HG02970 (cell line): ENCODE measurements at regions not wholly inside any gene's neighbourhood (a gene's known extent, or its start where the extent isn't known, plus 50 kb on each side); places are given as distances from the start of the nearest gene placed in this dataset.

Experiments used
- ATAC-seq: cut with Tn5 transposase; IDR thresholded peaks from one replicate; pipeline ENCODE4 v1.9.1; 2021; ENCODE audit warnings: mild to moderate bottlenecking, moderate library complexity, moderate number of reproducible peaks; ENCODE audit not compliant: unreplicated experiment, low FRiP score

- no peak for ATAC-seq
Measured at GRCh38 chr9:108386859-108387384, 468.9 kb downstream of the ACTL7B start.

DNA sequence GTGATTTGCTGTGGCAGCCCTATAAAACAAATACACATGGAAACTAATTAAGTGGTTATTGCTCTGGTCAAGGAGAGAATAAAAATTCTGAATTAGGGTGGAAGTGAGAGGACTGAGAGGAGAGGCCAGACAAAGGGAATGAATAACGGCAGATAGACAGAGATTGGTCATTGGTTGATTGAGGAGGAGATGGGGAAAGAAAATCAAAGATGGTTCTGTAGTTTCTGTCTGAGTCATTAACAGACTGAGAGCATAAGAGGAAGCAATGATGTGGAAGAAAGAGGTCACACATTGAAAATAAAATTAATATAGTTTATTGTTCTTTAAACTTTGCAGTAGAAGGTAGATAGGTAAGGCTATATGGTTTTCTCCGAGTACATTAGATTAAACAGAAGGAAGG, 469.8 kb downstream of the ACTL7B start:
- no peak for ATAC-seq

DNA sequence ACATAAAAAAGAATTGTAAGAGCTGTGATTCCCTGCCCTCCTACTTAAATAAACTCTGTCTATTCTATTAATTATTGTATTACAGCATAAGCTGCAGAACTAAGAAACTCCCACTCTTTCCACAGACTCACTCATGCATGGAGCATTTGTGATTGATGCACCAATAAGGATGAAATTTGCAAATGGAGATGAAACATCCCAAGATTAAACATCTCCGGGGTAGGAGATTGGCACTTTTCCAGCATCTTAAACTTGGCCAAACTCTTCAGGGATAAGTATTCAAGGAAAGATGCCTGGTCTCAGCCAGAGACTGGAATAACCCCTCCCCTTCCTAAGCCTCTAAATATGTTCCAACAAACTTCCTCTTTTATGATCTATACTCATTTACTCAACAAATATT, 472.0 kb downstream of the ACTL7B start:
- ATAC-seq, result no peak

- no peak for ATAC-seq
Measured at GRCh38 chr9:108382310-108382709, 473.5 kb downstream of the ACTL7B start.

DNA sequence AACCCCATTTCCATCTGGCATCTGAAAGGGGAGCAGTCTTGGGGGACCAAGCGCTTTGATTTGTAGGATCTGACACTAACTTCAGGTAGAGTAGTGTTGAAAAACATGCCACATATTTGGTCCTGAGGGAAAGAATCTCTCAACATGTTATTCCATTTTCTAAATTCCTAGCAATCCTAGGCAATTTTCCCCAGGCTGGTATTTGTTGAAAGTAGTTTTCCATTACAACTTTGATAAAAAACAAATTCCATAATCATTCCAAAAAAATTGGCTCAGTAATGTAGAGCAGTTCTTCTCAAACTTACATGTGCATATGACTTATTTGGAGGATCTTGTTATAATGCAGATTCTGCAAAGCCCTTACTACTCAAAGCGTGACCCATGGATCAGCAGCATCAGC, 477.9 kb downstream of the ACTL7B start:
- no peak for ATAC-seq

DNA sequence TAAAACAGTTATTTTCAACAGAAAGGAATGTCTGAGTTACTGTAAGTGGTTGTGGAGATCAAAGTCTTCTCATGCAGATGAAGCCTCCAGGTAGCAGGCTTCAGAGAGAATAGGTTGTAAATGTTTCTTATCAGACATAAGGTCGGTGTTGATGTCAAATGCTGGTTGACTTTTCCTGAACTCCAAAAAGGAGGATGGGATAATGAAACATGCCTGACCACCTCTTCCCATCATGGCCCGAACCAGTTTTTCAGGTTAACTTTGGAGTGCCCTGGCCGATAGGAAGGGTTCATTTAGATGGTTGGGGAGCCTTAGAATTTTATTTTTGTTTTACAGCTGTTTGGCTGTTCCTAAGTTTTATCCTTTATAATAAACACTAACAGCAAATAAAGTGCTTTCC, 478.4 kb downstream of the ACTL7B start:
- no peak for ATAC-seq

DNA sequence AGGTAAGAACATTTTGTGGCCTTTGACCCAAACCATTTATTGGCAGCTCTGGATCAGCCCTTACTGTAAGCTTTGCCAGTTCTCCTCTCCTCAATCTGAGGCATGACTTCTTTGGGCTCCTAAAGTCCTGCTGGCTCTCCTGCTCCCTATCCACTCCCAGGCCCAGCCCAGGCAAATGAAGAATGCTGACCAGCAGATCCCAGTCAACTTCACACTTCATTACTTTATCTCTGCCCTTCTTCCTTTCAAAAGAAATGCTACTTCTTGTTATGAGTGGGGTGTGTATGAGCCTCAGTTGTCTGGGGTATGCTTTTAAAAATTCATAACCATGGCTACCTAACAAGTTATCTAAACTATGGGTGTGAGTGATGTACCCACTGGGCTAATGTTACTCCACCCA, 479.6 kb downstream of the ACTL7B start:
- ATAC-seq, result no peak

DNA sequence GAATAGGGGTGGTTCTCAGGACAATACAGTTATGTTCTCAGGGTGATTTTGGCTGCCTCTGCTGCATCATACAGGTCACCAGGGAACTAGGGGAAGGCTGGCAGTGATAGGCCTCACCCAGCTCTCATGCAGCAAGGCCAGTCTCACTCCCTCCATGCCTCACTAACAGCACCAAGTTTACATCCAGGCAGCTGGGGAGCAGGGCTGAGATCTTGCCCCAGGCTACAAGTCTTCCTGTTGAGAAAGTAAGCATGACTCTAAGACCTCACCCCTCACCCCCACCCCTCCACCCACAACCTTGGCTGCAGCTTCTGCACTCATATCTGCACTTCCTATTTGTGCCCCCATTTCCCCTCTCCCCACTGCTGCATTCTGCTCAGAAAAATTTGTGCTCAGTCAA, 481.2 kb downstream of the ACTL7B start:
- no peak for ATAC-seq

- no peak for ATAC-seq
Measured at GRCh38 chr9:108367188-108367587, 488.6 kb downstream of the ACTL7B start.

- no peak for ATAC-seq
Measured at GRCh38 chr9:108363311-108363710, 492.5 kb downstream of the ACTL7B start.

DNA sequence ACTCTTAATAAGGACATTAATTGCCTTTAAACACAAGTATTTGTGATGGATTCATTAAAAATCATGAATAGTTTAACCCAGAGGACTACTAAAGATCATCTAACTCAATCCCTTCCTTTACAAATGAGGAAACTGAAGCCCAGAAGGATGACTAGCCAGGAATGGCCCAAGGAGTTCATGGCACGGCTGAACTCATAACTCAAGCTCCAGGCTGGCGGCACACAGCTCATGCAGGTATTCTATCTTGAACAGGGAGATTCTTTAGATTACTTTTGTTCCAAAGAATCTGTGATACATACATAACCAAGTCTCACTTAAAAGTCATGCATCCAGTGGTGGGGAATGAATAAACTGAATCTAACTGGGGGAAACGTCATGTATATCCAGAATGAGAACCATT, 495.5 kb downstream of the ACTL7B start:
- no peak for ATAC-seq

DNA sequence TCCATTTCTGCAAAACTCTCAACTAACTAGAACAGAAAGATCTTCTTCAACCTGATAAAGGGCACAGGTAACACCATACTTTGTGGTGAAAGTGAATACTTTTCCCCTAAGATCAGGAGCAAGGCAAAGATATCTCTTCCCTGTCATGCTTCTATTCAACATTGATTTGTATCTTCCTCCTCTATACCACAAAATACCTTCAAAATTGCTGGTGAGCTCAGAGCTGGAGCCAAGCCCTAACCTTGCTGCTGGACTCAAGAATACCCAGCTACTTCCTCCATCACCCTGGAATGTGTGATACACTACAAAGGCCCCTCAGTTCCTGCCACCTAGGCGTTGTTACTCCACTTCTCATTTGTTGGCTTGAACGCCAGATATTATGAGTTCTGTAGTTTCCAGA, 499.0 kb downstream of the ACTL7B start:
- ATAC-seq, result no peak

GRCh38 chr9:108351571-108351970, 504.2 kb downstream of the ACTL7B start:
- ATAC-seq, result no peak

DNA sequence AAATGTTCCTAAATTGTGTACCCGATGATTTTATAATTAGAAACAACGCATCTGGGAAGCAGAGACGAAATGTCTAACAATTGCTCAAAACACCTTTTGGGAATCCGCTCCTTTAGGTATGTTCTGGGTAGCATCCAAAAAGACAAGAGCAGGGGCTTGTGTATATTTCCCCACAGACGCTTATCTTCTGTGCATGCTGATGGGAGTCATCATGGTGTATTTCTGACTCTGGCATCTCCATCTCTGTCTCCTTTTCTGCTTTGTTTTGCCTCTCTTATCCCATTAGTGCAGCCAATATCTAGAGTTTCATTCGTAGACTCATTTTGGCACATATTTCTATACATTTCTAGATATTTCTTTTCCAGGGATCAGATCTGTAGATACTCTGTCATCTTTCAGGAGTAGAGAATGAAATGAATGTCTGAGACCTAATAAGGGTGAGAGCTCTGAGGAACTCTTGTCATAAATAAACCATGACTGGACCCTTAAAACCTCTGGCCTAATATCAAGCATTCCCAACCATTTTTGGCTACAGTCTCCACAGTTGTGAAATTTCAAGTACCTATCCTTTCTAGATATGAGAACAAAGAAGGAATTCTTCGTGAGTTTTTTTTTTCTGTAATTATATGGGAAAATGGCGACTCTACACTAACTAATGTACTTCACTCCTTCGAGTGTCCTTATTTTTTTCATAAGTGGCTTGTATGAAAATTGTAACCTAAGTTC, 508.2 kb downstream of the ACTL7B start:
- no peak for ATAC-seq

DNA sequence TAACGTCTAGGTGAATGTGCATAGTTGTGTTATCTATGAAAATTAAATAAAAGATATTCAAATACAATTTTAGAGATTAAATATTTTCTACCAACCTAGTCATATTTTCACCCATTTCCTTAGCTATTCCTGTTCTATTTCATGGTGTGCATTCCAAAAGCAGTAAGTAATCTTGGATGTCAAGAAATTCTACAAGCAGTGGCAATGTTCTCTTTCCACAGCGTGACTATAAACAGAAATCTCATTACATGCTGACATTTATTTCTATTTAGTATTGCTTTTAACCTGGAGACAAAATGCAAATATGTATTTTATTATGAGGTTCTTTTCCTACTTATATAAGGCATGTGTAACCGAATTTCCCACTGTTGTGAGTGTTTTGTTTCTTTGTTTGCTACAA, 510.0 kb downstream of the ACTL7B start:
- ATAC-seq, result no peak

GRCh38 chr9:108339251-108339650, 516.5 kb downstream of the ACTL7B start:
- ATAC-seq, result no peak

GRCh38 chr9:108336575-108336974, 519.2 kb downstream of the ACTL7B start:
- ATAC-seq, result no peak

- no peak for ATAC-seq
Measured at GRCh38 chr9:108333530-108333983, 522.2 kb downstream of the ACTL7B start.

DNA sequence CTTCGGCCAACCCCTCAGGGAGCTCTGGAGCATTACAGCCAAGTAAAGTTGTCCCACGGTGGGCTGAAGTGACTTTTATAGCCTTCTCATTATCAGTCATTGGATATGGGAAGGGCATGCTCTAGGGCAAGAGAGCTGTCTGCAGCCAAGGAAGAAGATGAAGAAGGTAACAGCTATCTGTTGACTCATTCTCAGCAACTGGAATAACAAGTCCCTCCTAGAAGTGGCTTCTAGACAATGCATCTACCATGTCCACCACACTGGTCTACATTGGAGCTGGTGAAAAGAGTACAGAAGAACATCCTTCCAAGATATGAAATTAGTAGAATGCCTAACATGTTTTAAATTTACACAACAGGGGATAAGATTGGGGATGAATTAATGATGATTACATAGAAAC, 524.2 kb downstream of the ACTL7B start:
- ATAC-seq, result no peak

- no peak for ATAC-seq
Measured at GRCh38 chr9:108325406-108325805, 530.4 kb downstream of the ACTL7B start.

DNA sequence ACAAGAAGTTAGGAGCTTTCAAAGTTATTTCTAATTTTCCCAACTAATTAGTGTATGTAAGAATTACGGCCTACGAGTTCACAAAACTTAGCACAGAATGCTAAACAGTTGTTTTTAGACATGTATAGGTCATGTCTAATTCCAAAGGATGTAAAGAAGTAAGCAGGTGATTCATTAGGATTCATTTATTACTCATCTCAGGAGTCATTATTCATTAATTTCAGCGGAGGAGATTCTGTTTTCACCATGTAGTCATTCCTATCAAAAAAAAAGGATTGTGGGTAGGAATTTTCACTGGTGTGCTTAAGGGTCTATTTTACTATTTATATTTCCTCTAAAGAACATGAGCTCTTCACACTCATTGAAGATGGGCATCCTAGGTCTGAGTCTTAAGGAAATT, 532.2 kb downstream of the ACTL7B start:
- ATAC-seq, result no peak

DNA sequence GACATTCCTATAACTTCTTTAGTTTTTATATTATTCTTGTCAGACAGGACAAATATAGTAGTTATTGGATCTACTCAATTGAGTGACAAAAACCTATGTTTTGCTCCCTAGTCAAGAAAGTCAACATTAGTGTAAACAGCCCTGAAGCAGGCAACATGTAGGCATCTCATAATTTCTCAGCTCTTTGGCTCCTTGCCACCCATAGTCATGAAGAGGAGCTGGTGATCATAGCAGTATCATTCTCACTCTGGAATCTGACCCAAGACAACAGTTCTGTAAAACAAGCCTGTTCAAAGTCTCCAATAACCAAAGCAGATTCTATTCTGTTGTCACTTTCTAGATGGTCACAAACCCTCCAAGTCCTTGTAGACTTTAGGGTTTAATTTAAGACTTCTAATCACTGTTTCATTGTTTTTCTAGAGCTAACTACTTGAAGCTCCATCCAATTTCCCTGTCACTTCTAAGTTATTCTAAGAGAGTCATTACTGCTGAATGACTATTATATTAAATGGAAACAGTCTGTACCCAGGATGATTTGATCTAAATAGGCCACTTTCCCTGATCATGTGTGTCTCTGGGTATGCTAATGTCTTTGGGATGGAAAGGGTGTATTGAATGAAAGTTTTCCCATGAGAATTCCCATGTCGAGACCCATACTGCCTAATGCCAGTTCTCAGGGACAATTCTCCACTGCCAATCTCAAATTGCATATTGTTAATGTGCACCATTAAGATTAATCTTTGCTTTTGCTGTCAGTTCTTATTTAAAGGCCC, 533.3 kb downstream of the ACTL7B start:
- no peak for ATAC-seq
